ENCODE measurements at regions not wholly inside any gene's neighbourhood (a gene's known extent, or its start where the extent isn't known, plus 50 kb on each side); places are given as distances from the start of the nearest gene placed in this dataset.
"Not testable (repeated sequence)": the region's sequence is repeated elsewhere in the genome, so short reads cannot be mapped to it uniquely, and the experiment has no call there.

GRCh38 chr20:23299673-23300050 lies 50.9 kb upstream of the NXT1 start:
- no peak for DNase-seq

GRCh38 chr20:23298926-23299672 lies 51.5 kb upstream of the NXT1 start:
- DNase-seq, result no peak

GRCh38 chr20:23298155-23298554 lies 52.4 kb upstream of the NXT1 start:
- no peak for DNase-seq

GRCh38 chr20:23296841-23297701 lies 53.5 kb upstream of the NXT1 start:
- DNase-seq, result no peak

GRCh38 chr20:23295934-23296333 lies 54.7 kb upstream of the NXT1 start:
- no peak for DNase-seq

GRCh38 chr20:23294671-23295070 lies 55.9 kb upstream of the NXT1 start:
- no peak for DNase-seq

GRCh38 chr20:23294166-23294565 lies 56.4 kb upstream of the NXT1 start:
- no peak for DNase-seq

- DNase-seq, result no peak
Measured at GRCh38 chr20:23293689-23294088, 56.9 kb upstream of the NXT1 start.

- DNase-seq, result not testable (repeated sequence)
Measured at GRCh38 chr20:23292311-23292710, 58.3 kb upstream of the NXT1 start.

GRCh38 chr20:23291575-23292240 lies 58.9 kb upstream of the NXT1 start:
- no peak for DNase-seq

- no peak for DNase-seq
Measured at GRCh38 chr20:23290761-23291574, 59.6 kb upstream of the NXT1 start.

- DNase-seq, result no peak
Measured at GRCh38 chr20:23289724-23290395, 60.7 kb upstream of the NXT1 start.

GRCh38 chr20:23289249-23289648 lies 61.3 kb upstream of the NXT1 start:
- no peak for DNase-seq

GRCh38 chr20:23287354-23288190 lies 63.0 kb upstream of the NXT1 start:
- DNase-seq, result no peak

- no peak for DNase-seq
Measured at GRCh38 chr20:23286346-23286745, 64.2 kb upstream of the NXT1 start.

GRCh38 chr20:23285536-23285935 lies 65.1 kb upstream of the NXT1 start:
- no peak for DNase-seq

GRCh38 chr20:23284009-23284408 lies 66.6 kb upstream of the NXT1 start:
- DNase-seq, result no peak

- no peak for DNase-seq
Measured at GRCh38 chr20:23283096-23283850, 67.3 kb upstream of the NXT1 start.

GRCh38 chr20:23282546-23282945 lies 68.0 kb upstream of the NXT1 start:
- DNase-seq, result no peak

- DNase-seq, result no peak
Measured at GRCh38 chr20:23282111-23282510, 68.5 kb upstream of the NXT1 start.

All from midbrain (tissue), 1 donor.